Thyroid gland (tissue), 4 donors: ENCODE measurements at regions not wholly inside any gene's neighbourhood (a gene's known extent, or its start where the extent isn't known, plus 50 kb on each side); places are given as distances from the start of the nearest gene placed in this dataset.

Source experiments
- DNase-seq, 2 donors: peaks; one replicate each; pipeline ENCODE4 v3.0.0-alpha.2; 2019
- H3K27ac ChIP-seq, 3 donors: fragments of 200-600 bp; sonication (generic); 1 replicate in 2 of 3; 2 replicates in 1 of 3; pipeline ENCODE4 v1.5.1; 2016 to 2019; ENCODE audit warnings: mild to moderate bottlenecking in 1 of 3, moderate library complexity in 1 of 3
- H3K27me3 ChIP-seq: fragments of 200-600 bp; sonication (generic); one replicate; pipeline ENCODE4 v1.5.1; 2019
- H3K36me3 ChIP-seq, 2 donors: fragments of 200-600 bp; sonication (generic); one replicate each; pipeline ENCODE4 v1.5.1; 2016 to 2019
- H3K4me1 ChIP-seq, 2 donors: fragments of 200-600 bp; sonication (generic); one replicate each; pipeline ENCODE4 v1.5.1; 2017 to 2019
- H3K4me3 ChIP-seq, 3 donors: fragments of 200-600 bp; sonication (generic); replicated peaks in 1 of 3; 1 replicate in 2 of 3; 2 replicates in 1 of 3; pipeline ENCODE4 v1.5.1; 2016; ENCODE audit warnings: mild to moderate bottlenecking in 1 of 3
- H3K9me3 ChIP-seq: fragments of 200-600 bp; sonication (generic); one replicate; pipeline ENCODE4 v1.5.1; 2017
- CTCF ChIP-seq, 6 experiments: fragments of 200-600 bp in 3 of 6; fragments of 450-650 bp in 3 of 6; sonication (generic) in 3 of 6; IDR thresholded peaks; one replicate each; pipeline ENCODE4 v1.5.1; 2016 to 2019; ENCODE audit warnings: antibody characterized with exemption in 6 of 6, mild to moderate bottlenecking in 2 of 6, inconsistent platforms in 1 of 6, moderate library complexity in 1 of 6
- POLR2A ChIP-seq, 2 donors: fragments of 450-650 bp; IDR thresholded peaks; one replicate each; pipeline ENCODE4 v1.6.1; 2017; ENCODE audit warnings: antibody characterized with exemption in 2 of 2, mild to moderate bottlenecking in 2 of 2, moderate library complexity in 1 of 2
- WGBS, 2 donors: methylation state at CpG; one replicate each; pipeline ENCODE4 v1.1.5; 2017; 5-methylcytosine and 5-hydroxymethylcytosine counted together
- intact Hi-C: fragments of 100-400 bp; cut with DNase I; formaldehyde crosslinking; loops from one replicate; pipeline ENCODE4 v1.15.1; 2023

DNA sequence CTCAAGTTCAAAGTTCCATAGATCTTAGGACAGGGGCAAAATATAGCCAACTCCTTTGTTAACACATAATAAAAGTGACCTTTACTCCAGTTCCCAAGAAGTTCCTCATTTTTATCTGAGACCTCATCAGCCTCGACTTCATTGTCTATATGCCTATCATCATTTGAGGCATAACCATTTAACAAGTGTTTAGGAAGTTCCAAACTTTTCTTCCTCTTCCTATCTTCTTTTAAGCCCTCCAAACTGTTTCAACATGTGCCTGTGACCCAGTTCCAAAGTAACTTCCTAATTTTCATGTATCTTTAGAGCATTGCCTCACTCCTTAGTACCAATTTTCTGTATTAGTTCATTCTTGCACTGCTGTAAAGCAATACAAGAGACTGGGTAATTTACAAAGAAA lies 569.1 kb downstream of the ANKRD7 start:
- TF ChIP-seq CTCF (IDR thresholded peaks at IDR 0.05) (no peak), POLR2A (IDR thresholded peaks at IDR 0.05) (no peak)
- Histone ChIP-seq H3K27ac (no peak overlapping the region), H3K4me3 (no peak overlapping the region), H3K36me3 (no peaks in the 10 kb centered on the region), H3K9me3 (no peaks in the 10 kb centered on the region), H3K4me1 (no peaks in the 10 kb centered on the region), H3K27me3 (no peaks in the 10 kb centered on the region)
- DNase-seq, result no peak
- 78 to 85% methylated on average over 1 of the region's 1 CpG for WGBS, 2 donors
- intact Hi-C loops, result no loop called here

DNA sequence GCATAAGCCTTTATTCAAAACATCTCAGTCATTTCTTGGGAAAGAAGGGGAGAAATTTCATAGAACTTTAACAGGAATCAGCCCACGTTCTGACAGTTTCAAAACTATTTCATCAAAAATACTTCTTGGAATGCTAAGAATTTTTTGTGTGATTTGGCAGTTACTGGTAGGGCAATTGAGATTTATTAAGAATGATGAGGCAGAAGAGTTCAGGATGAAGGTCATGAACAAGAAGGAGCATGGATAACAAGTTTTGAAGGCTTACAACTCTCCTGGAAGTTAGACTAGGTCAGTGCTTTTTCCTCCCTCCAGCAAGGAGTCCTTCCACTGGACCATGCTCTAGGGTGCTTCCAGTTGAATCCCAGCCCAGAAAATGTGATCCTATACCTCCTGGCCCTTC lies 569.9 kb downstream of the ANKRD7 start:
- H3K9me3 ChIP-seq, result no peaks in the 10 kb centered on the region
- WGBS, 2 donors, result 41 to 59% methylated on average over 1 of the region's 1 CpG

GRCh38 chr7:118801366-118801765 lies 576.9 kb downstream of the ANKRD7 start:
- H3K9me3 ChIP-seq, result no peaks in the 10 kb centered on the region
- TF ChIP-seq CTCF (IDR thresholded peaks at IDR 0.05), result no peak
- no peak for TF ChIP-seq POLR2A (IDR thresholded peaks at IDR 0.05)
- 90 to 92% methylated on average over 2 of the region's 2 CpGs for WGBS, 2 donors
- intact Hi-C loops, result no loop called here
- H3K4me3 ChIP-seq, result no peak overlapping the region
- no peak for DNase-seq
- no peak overlapping the region for H3K27ac ChIP-seq
- H3K27me3 ChIP-seq, result no peaks in the 10 kb centered on the region
- H3K4me1 ChIP-seq, result no peaks in the 10 kb centered on the region
- H3K36me3 ChIP-seq, result no peaks in the 10 kb centered on the region

More for the DNA sequence above, 569.9 kb downstream of the ANKRD7 start:
- Histone ChIP-seq H3K27me3 (no peaks in the 10 kb centered on the region), H3K36me3 (no peaks in the 10 kb centered on the region), H3K4me1 (no peaks in the 10 kb centered on the region), H3K27ac (no peak overlapping the region), H3K4me3 (no peak overlapping the region)
- intact Hi-C loops, result no loop called here
- TF ChIP-seq CTCF (IDR thresholded peaks at IDR 0.05) (no peak), POLR2A (IDR thresholded peaks at IDR 0.05) (no peak)
- DNase-seq, result no peak

- Histone ChIP-seq H3K36me3 (no peaks in the 10 kb centered on the region), H3K4me3 (no peak overlapping the region), H3K27ac (no peak overlapping the region), H3K9me3 (no peaks in the 10 kb centered on the region), H3K4me1 (no peaks in the 10 kb centered on the region), H3K27me3 (no peaks in the 10 kb centered on the region)
- DNase-seq, result no peak
- WGBS, 2 donors, result 94 to 97% methylated on average over 2 of the region's 2 CpGs
- TF ChIP-seq CTCF (IDR thresholded peaks at IDR 0.05) (no peak), POLR2A (IDR thresholded peaks at IDR 0.05) (no peak)
- intact Hi-C loops, result no loop called here
Observed at GRCh38 chr7:118802726-118803125, 578.2 kb downstream of the ANKRD7 start.

- Histone ChIP-seq H3K4me3 (no peak overlapping the region), H3K27me3 (no peaks in the 10 kb centered on the region), H3K9me3 (no peaks in the 10 kb centered on the region), H3K27ac (no peak overlapping the region), H3K36me3 (no peaks in the 10 kb centered on the region), H3K4me1 (no peaks in the 10 kb centered on the region)
- intact Hi-C loops, result no loop called here
- no peak for DNase-seq
- TF ChIP-seq POLR2A (IDR thresholded peaks at IDR 0.05), result no peak
- TF ChIP-seq CTCF (IDR thresholded peaks at IDR 0.05), result no peak
- WGBS, 2 donors, result 68 to 85% methylated on average over 1 of the region's 1 CpG
Observed at GRCh38 chr7:118826246-118826645, 601.7 kb downstream of the ANKRD7 start.
